NCI-H510A (cell line): ENCODE measurements at regions not wholly inside any gene's neighbourhood (a gene's known extent, or its start where the extent isn't known, plus 50 kb on each side); places are given as distances from the start of the nearest gene placed in this dataset.

ENCODE experiments used
- DNase-seq: peaks from one replicate; lab custom pipeline; 2025; lab: John Stamatoyannopoulos, UW

DNA sequence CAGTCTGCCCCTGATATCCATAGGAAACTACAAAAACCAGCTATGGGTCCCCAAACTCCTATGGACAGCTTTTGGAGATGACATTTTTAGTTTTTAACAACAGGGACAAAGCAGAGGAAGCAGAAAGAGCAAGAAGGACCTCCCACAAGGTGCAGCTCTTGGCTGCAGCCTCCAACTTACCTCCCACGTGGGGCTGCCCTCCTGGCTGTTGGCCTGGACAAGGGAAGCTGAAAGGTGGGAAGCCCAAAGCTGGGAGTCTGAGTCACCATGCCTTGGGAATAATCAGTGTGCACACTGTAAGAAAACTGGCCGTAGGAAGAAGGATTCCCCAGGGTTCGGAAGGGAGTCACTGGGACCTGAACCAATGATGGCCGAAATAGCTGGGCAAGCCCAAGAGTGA lies 51.8 kb upstream of the PAX1 start:
- no peak for DNase-seq

DNA sequence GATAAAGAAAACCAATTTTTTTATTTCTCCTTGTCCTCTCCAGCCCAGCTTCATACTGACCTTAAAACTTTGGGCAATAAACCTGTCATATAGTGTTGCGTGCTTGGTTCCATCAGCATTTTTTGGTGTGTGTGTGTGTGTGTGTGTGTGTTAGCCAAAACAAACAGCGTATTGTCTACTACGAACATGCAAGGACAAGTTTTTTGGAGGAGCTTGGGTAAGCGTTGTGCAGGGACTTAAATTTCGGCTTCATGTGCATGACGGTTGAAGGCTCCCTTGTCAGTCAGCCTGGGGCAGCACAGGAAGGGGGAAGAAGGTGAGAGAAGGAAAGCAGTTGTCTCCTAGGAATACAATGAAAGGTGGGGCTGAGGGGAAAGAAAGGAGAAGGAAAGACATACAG lies 62.0 kb upstream of the PAX1 start:
- no peak for DNase-seq

- no peak for DNase-seq
These were observed 64.9 kb upstream of the PAX1 start for GRCh38 chr20:21640556-21640955.

GRCh38 chr20:21633829-21634228 lies 71.6 kb upstream of the PAX1 start:
- DNase-seq: no peak

DNA sequence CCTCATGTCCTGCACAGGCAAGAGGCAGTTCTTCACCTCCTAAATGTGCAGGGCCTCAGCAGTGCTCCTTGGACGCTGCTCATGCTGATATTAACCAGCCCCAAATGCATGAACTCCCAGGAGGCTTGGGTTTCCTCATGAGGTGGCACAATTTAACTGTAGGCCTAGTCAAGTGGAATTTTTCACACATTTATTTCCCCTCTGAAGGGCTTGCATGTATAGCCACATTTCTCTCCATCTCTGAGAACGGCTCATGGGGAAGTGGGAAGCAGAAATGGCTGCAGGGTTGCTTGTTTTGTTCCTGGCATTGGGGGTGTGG lies 72.8 kb upstream of the PAX1 start:
- DNase-seq: no peak

GRCh38 chr20:21632031-21632734 lies 73.3 kb upstream of the PAX1 start:
- DNase-seq: no peak

GRCh38 chr20:21628800-21629199 lies 76.7 kb upstream of the PAX1 start:
- no peak for DNase-seq

- no peak for DNase-seq
These were observed 81.7 kb upstream of the PAX1 start for GRCh38 chr20:21623781-21624094.

- DNase-seq: no peak
These were observed 82.2 kb upstream of the PAX1 start for GRCh38 chr20:21623074-21623780.

DNA sequence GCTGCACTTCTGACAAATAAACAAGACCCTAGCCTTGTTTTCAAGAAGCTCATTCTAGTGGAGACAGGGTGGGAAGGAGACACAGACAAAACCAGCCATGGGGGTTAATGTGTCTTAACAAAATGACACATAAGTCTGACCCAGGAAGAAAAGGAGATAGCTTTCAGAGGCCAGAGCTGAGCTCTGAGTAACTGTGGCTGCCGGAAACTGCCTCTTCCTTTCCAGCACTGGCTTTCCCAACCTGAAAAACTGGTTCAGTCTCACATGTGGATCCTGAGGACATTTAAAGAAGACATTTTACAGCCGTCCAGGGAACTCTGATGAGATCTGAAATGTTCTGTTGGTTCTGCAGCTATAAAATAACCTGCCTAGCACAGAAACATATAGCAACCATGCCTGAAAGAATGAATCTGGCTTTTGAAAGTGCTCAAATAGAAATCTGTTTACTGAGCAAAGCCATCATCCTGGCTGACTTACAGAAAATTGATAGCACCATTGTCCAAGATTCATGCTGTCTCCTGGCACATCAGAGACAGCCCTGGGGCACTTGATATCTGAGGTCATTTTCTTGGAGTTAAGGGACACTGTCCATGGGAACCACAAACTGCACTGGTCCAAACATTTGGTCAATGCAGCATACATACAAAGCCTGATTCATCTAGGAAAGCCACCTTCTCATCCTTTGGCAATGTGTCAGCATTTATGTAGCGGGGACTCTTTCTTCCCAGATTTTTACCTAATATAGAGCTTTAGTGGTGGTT lies 83.2 kb upstream of the PAX1 start:
- DNase-seq: peak; percentile 18

DNA sequence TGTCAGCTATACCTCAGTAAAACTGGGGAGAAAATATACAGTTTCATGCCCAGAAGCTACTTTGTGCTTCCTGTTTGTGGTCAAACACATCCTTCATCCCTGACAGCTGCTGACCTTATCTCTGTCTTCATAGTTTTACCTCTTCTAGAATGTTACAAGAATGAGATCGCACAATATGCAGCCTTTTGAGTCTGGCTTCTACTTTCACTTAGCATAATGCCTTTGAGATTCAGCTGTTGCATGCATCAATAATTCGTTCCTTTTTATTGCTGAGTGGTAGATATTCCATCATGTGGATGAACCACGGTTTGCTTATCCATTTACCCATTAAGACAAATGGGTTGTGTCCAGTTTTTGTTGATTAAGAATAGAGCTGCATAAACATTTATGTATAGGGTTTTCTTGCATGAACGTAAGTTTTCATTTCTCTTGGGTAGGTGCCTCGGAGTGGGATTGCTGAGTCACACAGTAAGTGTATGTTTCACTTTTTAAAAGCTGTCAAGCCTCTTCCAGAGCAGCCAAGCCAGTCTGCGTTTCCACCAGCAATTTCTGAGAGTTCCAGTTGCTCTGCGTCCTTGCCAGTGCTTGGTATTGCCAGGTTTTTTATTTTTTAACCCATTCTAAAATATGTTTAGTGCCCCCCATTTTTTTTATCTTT lies 86.6 kb upstream of the PAX1 start:
- no peak for DNase-seq

GRCh38 chr20:21615617-21616080 lies 89.8 kb upstream of the PAX1 start:
- peak; percentile 21 for DNase-seq

DNA sequence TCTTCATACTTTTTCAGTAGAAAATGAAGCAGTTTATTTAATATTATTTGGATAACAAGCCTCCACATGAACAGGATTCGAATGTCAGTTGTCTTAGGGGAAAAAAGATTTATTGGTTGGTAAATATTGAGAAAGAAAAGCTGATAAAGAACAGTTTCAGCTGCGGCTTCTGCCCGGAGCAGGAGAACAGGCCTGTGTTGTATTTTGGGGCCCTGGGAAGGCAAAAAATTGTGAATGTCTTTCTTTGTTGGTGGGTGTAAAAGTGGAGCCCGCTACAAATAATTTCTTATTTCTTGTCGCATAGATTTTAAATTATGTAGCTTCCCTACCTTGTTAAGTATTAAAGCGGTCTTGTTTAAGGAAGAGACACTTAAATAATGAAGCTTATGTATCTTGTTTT lies 90.5 kb upstream of the PAX1 start:
- DNase-seq: no peak

- DNase-seq: peak; percentile 8
These were observed 92.0 kb upstream of the PAX1 start for GRCh38 chr20:21613512-21613911.

DNA sequence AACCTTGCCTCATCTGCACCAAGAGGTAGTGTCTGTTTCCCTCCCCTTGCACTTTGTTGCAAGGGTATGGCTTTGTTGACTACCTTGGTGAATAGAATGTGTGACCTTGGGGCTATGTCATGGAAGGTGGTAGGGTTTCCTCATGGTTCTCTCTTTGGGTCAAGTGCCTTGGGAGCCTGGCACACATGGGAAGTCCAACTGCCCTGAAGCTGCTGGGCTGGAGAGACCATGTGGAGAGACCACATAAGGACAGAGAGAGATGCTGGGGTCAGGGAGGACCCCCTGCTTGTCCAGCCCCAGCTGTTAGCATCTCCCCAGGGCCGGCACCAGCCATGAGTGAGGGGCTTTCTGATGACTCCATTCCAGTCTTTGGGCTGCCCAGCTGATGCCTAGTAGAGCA lies 95.5 kb upstream of the PAX1 start:
- DNase-seq: no peak

DNA sequence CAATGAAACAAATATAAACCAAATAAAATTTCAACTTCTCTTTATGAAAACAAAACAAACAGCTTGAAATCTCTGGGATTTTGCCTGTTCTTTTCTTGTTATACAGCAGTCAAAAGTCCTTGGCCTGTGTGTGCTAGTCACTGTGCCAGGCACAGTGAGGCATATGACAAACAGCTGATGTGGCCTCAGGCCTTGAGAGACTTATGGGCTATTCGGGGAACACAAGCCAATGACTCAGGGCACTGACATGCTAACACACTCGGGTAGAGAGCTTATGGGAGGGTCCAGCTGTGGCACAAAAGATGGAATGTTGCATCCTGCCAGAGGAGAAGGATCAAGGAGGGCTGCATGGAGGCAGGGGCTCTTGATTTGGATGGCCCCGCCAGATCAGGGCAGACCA lies 95.4 kb upstream of the NKX2-2 start:
- DNase-seq: no peak

DNA sequence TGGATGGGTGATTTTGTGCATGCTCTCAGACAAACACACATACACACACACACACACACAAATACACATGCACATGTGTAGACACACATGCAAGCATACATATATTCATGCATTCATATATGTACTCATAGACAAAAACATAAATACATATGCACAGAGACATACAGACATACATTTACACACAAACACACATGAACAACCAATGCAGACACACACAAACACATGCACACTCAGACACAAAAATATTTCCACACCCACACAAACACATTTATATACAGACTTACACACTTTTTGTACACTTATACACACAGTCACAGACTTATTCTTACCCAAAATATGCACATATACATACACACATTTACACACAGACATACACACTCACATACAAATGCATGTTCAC lies 94.9 kb upstream of the NKX2-2 start:
- DNase-seq: no peak

DNA sequence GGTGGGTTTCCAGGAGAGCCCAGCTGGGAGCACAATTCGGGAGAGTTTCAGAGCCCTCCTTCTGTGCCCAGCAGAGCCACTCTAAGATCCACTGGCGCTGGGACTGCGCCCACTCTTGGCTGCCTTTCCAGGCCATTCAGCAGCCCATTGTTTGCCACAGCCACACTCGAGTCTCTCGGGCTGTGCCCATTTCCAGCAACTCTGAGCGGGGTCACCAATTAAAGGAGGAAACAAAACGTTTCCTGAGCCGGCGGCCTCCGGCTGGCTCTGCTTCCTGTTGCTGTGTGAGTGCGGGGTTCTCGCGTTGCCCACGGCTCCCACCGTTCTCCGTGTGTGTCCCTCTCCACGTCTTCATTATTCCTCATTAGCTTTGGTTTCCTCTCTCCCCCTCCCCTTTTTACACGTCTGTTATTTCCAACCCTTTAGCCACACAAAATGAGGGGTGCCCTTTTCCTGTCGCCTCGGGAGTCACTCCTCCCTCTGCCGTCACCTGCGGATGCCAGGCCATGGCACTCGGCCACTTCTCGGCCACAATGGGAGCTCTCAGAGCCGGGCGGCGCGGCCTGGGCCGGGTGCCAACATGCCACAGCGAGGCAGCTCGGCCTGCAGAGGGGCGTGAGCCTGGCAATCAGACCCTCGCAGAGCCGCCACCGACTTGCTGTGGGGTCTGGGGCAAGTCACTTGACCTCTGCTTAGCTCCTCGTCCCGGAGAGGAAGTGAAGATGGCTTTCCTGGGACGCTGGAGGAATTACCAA lies 94.3 kb upstream of the NKX2-2 start:
- DNase-seq: no peak

GRCh38 chr20:21601799-21602198 lies 87.9 kb upstream of the NKX2-2 start:
- DNase-seq: no peak

GRCh38 chr20:21586682-21587081 lies 72.8 kb upstream of the NKX2-2 start:
- DNase-seq: no peak

DNA sequence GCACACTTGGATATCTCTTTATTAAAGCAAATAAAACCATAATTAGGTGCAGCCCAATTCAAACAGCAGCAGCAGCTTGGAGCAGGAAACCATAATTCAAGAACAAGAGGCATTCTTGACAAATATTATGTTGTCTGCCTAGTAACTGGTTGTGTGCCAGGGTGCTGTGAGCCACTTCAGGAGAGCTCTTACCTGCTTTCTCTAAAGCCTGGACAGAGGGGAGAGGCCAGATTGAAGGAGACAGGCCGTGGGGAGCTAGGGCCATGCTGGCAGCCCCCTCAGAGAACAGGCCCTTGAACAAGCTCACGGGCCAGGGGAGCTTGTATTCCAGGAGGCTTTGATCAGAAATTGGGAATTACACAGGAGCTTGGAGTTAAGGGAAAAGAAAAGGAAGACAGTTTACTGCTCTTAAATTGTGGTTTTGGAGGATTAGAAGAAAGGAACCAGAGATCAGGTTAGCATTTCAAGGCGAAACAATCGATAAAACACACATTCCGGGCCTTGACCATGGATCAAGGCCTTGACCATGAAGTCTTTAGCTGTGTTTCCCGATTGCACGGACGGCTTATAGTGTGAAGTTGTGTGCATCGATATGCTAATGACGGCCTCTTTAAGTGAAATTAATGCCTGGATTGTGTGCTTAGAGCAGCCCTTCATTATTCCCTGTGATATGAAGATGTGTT lies 69.8 kb upstream of the NKX2-2 start:
- DNase-seq: peak; percentile 44

DNA sequence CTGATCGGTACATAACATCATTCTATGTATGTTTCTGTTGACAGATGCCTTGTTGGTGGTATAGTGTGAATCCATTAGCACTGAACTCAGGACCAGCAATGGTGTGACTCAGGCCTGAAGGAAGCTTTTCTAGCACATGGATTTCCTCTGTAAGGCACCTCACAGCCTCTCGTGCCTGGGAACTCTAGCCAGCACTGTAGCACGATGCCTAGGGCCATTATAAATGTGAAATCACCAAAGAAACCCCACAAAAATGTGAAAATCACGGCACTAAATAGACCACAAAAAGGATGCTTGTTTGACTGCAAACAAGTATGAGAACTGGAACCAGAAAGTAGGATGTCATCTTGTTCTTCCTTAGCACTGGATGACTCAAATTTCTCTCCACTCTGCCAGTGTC lies 63.7 kb upstream of the NKX2-2 start:
- DNase-seq: no peak
